T-cell (primary cell): ENCODE measurements at regions not wholly inside any gene's neighbourhood (a gene's known extent, or its start where the extent isn't known, plus 50 kb on each side); places are given as distances from the start of the nearest gene placed in this dataset.
A peak's percentile ranks its signal among the peaks of the same experiment; 100 is the strongest.
"Not testable (repeated sequence)": the region's sequence is repeated elsewhere in the genome, so short reads cannot be mapped to it uniquely, and the experiment has no call there.

Experiments used
- ATAC-seq, 4 experiments: fragments of 200-7000 bp in 3 of 4; fragments of 150-1000 bp in 1 of 4; cut with Tn5 transposase; replicated peaks in 1 of 4; 1 replicate in 3 of 4; 2 replicates in 1 of 4; pipeline ENCODE4 v1.10.0; 2021; ENCODE audit warnings: moderate library complexity in 3 of 4, mild to moderate bottlenecking in 2 of 4, moderate number of reproducible peaks in 1 of 4
- CTCF ChIA-PET, 2 donors: fragments of 300-600 bp; sonication (Branson Sonifier 250); formaldehyde crosslinking; loops; one replicate each; lab custom pipeline; 2022; ENCODE audit warnings: antibody characterized with exemption in 2 of 2; lab: Charles Lee
- POLR2A ChIA-PET, 2 donors: fragments of 300-600 bp; sonication (Branson Sonifier 250); formaldehyde crosslinking; loops; one replicate each; lab custom pipeline; 2022; ENCODE audit warnings: antibody characterized with exemption in 2 of 2; lab: Charles Lee
- DNase-seq, 35 experiments: peaks; one replicate each; pipeline versions ENCODE4 v3.0.0 to v3.0.0-alpha.2; 2013 to 2023
- H3K27ac ChIP-seq: one replicate; pipeline ENCODE4 v1.5.1; 2013; ENCODE audit warnings: low read length
- H3K27me3 ChIP-seq, 2 experiments: replicated peaks in 1 of 2; 1 replicate in 1 of 2; 2 replicates in 1 of 2; pipeline versions ENCODE4 v1.6.1 to v1.7.0; 2013; ENCODE audit warnings: low read length in 1 of 2, mixed read lengths in 1 of 2; ENCODE audit not compliant: control insufficient read depth in 2 of 2, insufficient read depth in 2 of 2; ENCODE audit errors: extremely low read depth in 1 of 2
- H3K36me3 ChIP-seq, 2 donors: 1 replicate in 1 of 2; 2 replicates in 1 of 2; pipeline versions ENCODE4 v1.6.1 to v1.7.0; 2013; ENCODE audit warnings: low read length in 1 of 2; ENCODE audit not compliant: control insufficient read depth in 2 of 2, insufficient read depth in 1 of 2; ENCODE audit errors: extremely low read depth in 1 of 2
- H3K4me1 ChIP-seq, 2 experiments: 1 replicate in 1 of 2; 2 replicates in 1 of 2; pipeline versions ENCODE4 v1.6.1 to v1.7.0; 2013; ENCODE audit warnings: low read length in 2 of 2, mixed read lengths in 1 of 2; ENCODE audit not compliant: insufficient read depth in 2 of 2, control insufficient read depth in 1 of 2; ENCODE audit errors: extremely low read depth in 1 of 2
- H3K4me3 ChIP-seq, 2 donors: 1 replicate in 1 of 2; 2 replicates in 1 of 2; pipeline versions ENCODE4 v1.5.1 to v1.7.0; 2013; ENCODE audit warnings: mild to moderate bottlenecking in 2 of 2, low read length in 1 of 2, moderate library complexity in 1 of 2; ENCODE audit not compliant: control insufficient read depth in 1 of 2; ENCODE audit errors: extremely low read depth in 1 of 2
- H3K9me3 ChIP-seq: 2 replicates; pipeline ENCODE4 v1.7.0; 2013
- H3K27ac Mint-ChIP-seq, 2 donors: one replicate each; pipeline ENCODE4 v1.8.0; 2020 to 2021; ENCODE audit warnings: mild to moderate bottlenecking in 2 of 2, mixed read lengths in 2 of 2
- H3K27me3 Mint-ChIP-seq, 2 donors: one replicate each; pipeline ENCODE4 v1.8.0; 2021 to 2022; ENCODE audit warnings: mixed read lengths in 2 of 2
- H3K36me3 Mint-ChIP-seq: one replicate; pipeline ENCODE4 v1.8.0; 2021; ENCODE audit warnings: mixed read lengths
- H3K4me1 Mint-ChIP-seq, 3 donors: one replicate each; pipeline ENCODE4 v1.8.0; 2020 to 2022; ENCODE audit warnings: mixed read lengths in 3 of 3, mild to moderate bottlenecking in 1 of 3
- H3K4me3 Mint-ChIP-seq, 3 donors: one replicate each; pipeline ENCODE4 v1.8.0; 2020 to 2022; ENCODE audit warnings: mild to moderate bottlenecking in 3 of 3, mixed read lengths in 3 of 3, moderate library complexity in 3 of 3
- H3K9me3 Mint-ChIP-seq, 3 donors: one replicate each; pipeline ENCODE4 v1.8.0; 2020 to 2022; ENCODE audit warnings: mixed read lengths in 3 of 3
- WGBS: methylation state at CpG from one replicate; pipeline ENCODE4 v1.1.5; 2013; ENCODE audit warnings: missing lambda C conversion rate; ENCODE audit not compliant: insufficient coverage; 5-methylcytosine and 5-hydroxymethylcytosine counted together

DNA sequence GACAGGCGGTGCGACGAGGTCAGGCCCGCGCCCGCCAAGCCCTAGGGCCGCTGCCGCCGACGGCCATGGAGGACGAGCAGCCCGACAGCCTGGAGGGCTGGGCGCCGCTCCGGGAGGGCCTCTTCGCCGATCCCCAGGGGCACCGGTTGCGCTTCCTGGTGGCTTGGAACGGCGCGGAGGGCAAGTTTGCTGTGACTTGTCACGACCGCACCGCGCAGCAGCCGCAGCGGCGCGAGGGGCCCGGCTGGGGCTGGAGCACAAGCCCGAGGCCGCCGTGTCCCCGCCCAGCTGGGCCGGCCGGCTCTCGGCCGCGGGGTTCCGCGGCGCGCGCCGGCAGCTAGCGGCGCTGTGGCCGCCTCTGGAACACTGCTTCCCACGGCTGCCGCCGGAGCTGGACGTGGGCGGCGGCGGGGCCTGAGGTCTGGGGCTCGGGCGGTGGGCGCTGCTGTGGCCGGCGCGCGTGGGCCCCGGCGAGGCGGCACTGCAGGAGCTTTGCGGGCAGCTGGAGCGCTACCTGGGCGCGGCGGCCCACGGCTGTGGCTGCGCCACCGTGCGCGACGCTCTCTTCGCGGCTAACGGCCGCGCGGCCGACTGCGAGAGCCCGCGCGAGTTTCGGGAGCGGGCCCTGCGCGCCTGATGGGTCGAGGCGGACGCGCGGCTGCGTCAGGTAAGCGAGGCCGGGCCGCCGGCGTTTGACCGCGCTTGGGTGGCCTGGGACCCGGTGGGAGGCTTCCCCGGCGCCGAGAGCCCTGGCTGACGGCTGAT is 122.0 kb upstream of the NIPA1 start:
- H3K36me3 ChIP-seq, H3K9me3 Mint-ChIP-seq, H3K9me3 ChIP-seq, H3K27me3 ChIP-seq, H3K27me3 Mint-ChIP-seq, CTCF ChIA-PET, H3K36me3 Mint-ChIP-seq, H3K4me1 ChIP-seq, POLR2A ChIA-PET: not testable (repeated sequence)
- 0% methylated on average over 67 of the region's 110 CpGs for WGBS
- peak; percentile 73 to 85 (median 79) for ATAC-seq
- H3K4me3 ChIP-seq: peak overlapping the region; percentile 15 to 35
- Mint-ChIP-seq H3K4me3 (peak overlapping the region; percentile 73 to 87 (median 83)), H3K4me1 (peaks cover 15 to 18% (median 18%) of the 10 kb centered on the region in 3 donors), H3K27ac (peak overlapping the region; percentile 65 to 94)
- H3K27ac ChIP-seq: peak overlapping the region; percentile 55
- DNase-seq: peak in 34 of 35 experiments; percentile 1 to 53 (median 24)

DNA sequence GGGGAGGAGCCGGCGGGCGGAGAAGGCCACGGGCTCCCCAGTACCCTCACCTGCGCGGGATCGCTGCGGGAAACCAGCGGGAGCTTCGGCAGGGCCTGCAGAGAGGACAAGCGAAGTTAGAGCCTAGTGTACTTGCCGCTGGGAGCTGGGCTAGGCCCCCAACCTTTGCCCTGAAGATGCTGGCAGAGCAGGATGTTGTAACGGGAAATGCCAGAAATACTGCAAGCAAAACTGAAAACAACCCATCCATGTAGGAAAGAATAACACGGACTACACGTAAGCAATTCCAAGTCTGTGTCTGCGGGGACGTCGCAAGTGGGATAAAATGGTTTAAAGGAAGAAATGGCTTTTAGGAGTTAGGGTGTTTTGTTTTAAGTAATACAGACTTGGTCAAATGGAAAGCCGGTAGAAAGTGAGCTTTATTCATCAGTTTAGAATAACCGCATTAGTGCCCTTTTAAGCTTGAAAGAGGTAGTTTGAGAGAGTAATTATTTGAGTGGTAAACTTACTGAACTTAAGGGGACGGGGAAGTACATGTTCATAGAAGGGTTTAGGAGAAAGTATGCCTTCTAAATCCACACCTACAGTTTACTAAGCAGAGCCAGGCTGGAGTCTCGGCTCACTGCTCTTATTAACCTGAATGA is 121.3 kb upstream of the NIPA1 start:
- POLR2A ChIA-PET, H3K9me3 Mint-ChIP-seq, CTCF ChIA-PET, H3K9me3 ChIP-seq, H3K27me3 ChIP-seq, H3K36me3 Mint-ChIP-seq, H3K4me1 ChIP-seq, H3K27me3 Mint-ChIP-seq, H3K36me3 ChIP-seq: not testable (repeated sequence)
- Mint-ChIP-seq H3K4me1 (peaks cover 15 to 18% (median 18%) of the 10 kb centered on the region in 3 donors), H3K4me3 (peak overlapping the region; percentile 73 to 87 (median 83)), H3K27ac (peak overlapping the region; percentile 86 to 94)
- WGBS: no CpG with 5 or more reads among the region's 22 CpGs
- peak overlapping the region; percentile 55 for H3K27ac ChIP-seq
- ATAC-seq (peak in 2 of 4 experiments; percentile 23 to 31), DNase-seq (peak in 16 of 35 experiments; percentile 0 to 49 (median 8))
- peak overlapping the region in 1 of 2 donors; percentile 35 for H3K4me3 ChIP-seq

DNA sequence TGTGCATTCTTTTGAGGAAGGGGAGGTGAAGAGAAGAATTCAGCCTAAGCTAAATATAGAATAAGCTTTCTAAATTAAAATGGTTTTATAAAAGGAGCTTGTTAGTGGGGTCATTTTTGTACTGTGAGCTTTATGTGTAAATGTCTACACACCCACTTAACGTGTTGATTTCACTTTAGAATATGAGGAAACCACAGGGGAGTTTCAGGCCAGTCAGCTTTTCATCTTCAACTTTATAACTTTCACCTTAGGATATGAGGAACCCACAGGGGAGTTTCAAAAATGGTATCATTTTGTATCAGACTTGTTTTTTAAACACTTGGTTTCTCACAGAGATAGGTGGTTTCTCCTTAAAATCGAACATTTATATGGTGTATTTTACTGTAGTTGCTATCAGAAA is 120.7 kb upstream of the NIPA1 start:
- H3K4me3 ChIP-seq, H3K36me3 Mint-ChIP-seq, H3K4me1 ChIP-seq, H3K9me3 ChIP-seq, H3K36me3 ChIP-seq, H3K9me3 Mint-ChIP-seq, H3K27me3 Mint-ChIP-seq, CTCF ChIA-PET, H3K27me3 ChIP-seq, POLR2A ChIA-PET: not testable (repeated sequence)
- H3K27ac ChIP-seq: peak overlapping the region; percentile 55
- peak in 1 of 4 experiments; percentile 53 for ATAC-seq
- peak overlapping the region; percentile 73 to 87 (median 83) for H3K4me3 Mint-ChIP-seq
- peaks cover 15 to 18% (median 18%) of the 10 kb centered on the region in 3 donors for H3K4me1 Mint-ChIP-seq
- peak in 7 of 35 experiments; percentile 2 to 12 (median 5) for DNase-seq
- H3K27ac Mint-ChIP-seq: peak overlapping the region; percentile 86 to 94
- no CpG with 5 or more reads among the region's 2 CpGs for WGBS

DNA sequence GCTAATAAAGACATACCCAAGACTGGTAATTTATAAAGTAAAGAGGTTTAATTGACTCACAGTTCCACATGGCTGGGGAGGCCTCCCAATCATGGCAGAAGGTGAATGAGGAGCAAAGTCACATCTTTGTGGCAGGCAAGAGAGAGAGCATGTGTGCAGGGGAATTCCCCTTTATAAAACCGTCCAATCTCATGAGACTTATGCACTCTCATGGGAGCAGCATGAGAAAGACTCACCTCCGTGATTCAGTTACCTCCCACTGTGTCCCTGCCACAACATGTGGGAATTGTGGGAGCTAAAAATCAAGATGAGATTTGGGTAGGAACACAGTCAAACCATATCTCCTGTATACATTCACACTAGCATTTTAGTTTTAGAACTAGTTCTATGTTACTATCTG is 101.7 kb upstream of the NIPA1 start:
- H3K4me1 Mint-ChIP-seq, POLR2A ChIA-PET, CTCF ChIA-PET, H3K27me3 ChIP-seq, ATAC-seq, H3K27ac ChIP-seq, H3K27me3 Mint-ChIP-seq, H3K9me3 ChIP-seq, H3K4me1 ChIP-seq, H3K36me3 ChIP-seq, H3K9me3 Mint-ChIP-seq, H3K4me3 ChIP-seq, H3K27ac Mint-ChIP-seq, H3K4me3 Mint-ChIP-seq: not testable (repeated sequence)
- peak in 1 of 35 experiments; percentile 0 for DNase-seq
- H3K36me3 Mint-ChIP-seq: peaks cover 19% of the 10 kb centered on the region
- no CpG with 5 or more reads among the region's 2 CpGs for WGBS

DNA sequence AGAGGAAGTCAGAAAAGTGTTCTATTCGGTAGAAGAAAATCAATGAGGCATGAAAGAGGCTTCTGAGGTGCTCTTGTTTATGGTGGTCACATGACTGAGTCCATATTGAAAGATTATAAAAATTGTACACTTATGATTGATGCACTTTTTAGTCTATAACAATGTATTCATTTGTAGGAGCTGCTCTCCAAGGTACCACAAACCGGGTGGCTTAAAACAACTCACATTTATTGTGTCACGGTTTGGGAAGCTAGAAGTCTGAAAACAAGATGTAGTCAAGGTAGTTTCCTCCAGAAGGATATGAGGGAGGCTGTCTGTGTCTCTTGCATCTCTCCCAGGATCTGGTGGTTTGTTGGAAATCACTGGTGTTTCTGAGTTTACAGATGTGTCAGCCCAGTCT is 86.6 kb upstream of the NIPA1 start:
- CTCF ChIA-PET: not testable (repeated sequence)

DNA sequence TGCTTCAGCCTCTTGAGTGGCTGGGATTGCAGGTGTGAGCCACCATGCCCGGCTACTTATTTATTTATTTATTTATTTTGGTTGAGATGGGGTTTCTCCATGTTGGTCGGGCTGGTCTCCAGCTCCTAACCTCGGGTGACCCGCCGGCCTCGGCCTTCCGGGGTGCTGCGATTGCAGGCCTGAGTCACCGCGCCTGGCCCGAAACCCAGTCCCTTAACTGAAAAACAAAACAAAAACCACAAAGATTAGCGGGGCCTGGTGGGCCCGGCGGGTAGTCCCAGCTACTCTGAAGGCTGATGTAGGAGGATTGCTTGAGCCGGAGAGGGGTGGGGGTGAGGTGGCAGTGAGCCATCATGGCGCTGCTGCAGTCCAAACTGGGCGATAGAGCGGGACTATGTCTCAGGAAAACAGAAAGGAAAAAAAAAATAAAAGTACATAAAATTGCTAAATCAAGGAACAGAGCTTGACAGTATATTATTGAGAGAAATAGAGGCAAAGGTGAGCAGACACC is 75.6 kb upstream of the NIPA1 start:
- H3K4me1 Mint-ChIP-seq: peaks cover 0 to 10% (median 4%) of the 10 kb centered on the region in 3 donors
- H3K9me3 ChIP-seq, H3K27ac ChIP-seq, H3K4me1 ChIP-seq, H3K4me3 Mint-ChIP-seq, CTCF ChIA-PET, H3K36me3 ChIP-seq, H3K9me3 Mint-ChIP-seq, ATAC-seq, H3K4me3 ChIP-seq, H3K36me3 Mint-ChIP-seq, H3K27ac Mint-ChIP-seq, DNase-seq, H3K27me3 ChIP-seq, POLR2A ChIA-PET: not testable (repeated sequence)
- H3K27me3 Mint-ChIP-seq: peaks cover 22 to 24% of the 10 kb centered on the region in 2 donors
- no CpG with 5 or more reads among the region's 18 CpGs for WGBS

More for the DNA sequence above, 86.6 kb upstream of the NIPA1 start:
- H3K4me3 ChIP-seq, H3K9me3 Mint-ChIP-seq, H3K27ac ChIP-seq, H3K27ac Mint-ChIP-seq, H3K4me3 Mint-ChIP-seq, H3K4me1 ChIP-seq, ATAC-seq, H3K36me3 ChIP-seq, H3K36me3 Mint-ChIP-seq, H3K27me3 Mint-ChIP-seq, DNase-seq, H3K27me3 ChIP-seq, POLR2A ChIA-PET, H3K9me3 ChIP-seq, H3K4me1 Mint-ChIP-seq: not testable (repeated sequence)
- WGBS: no CpG with 5 or more reads among the region's 3 CpGs
